Adrenal gland (tissue), 5 donors: ENCODE measurements at regions not wholly inside any gene's neighbourhood (a gene's known extent, or its start where the extent isn't known, plus 50 kb on each side); places are given as distances from the start of the nearest gene placed in this dataset.

ENCODE experiments used
- CTCF ChIP-seq, 6 experiments: fragments of 450-650 bp in 4 of 6; fragments of 200-600 bp in 2 of 6; sonication (generic) in 1 of 6; IDR thresholded peaks; 1 replicate in 5 of 6; 2 replicates in 1 of 6; pipeline versions ENCODE4 v1.5.1 to v1.8.0; 2016 to 2021; ENCODE audit warnings: antibody characterized with exemption in 6 of 6, mild to moderate bottlenecking in 2 of 6, moderate library complexity in 1 of 6
- POLR2A ChIP-seq, 2 donors: fragments of 450-650 bp; IDR thresholded peaks; one replicate each; pipeline ENCODE4 v1.6.1; 2017; ENCODE audit warnings: antibody characterized with exemption in 2 of 2, mild to moderate bottlenecking in 2 of 2, moderate library complexity in 1 of 2
- donor health status: DM: no; HTN: no; CAD: no.

- TF ChIP-seq CTCF (IDR thresholded peaks at IDR 0.05) = no peak
- TF ChIP-seq POLR2A (IDR thresholded peaks at IDR 0.05) = no peak
These were observed 902.6 kb downstream of the PDHA2 start for GRCh38 chr4:96742332-96743014.
